Thyroid gland (tissue), 4 donors: ENCODE measurements at regions not wholly inside any gene's neighbourhood (a gene's known extent, or its start where the extent isn't known, plus 50 kb on each side); places are given as distances from the start of the nearest gene placed in this dataset.
"Not testable (repeated sequence)": the region's sequence is repeated elsewhere in the genome, so short reads cannot be mapped to it uniquely, and the experiment has no call there.

Source experiments
- DNase-seq, 2 donors: peaks; one replicate each; pipeline ENCODE4 v3.0.0-alpha.2; 2019
- H3K27ac ChIP-seq, 3 donors: fragments of 200-600 bp; sonication (generic); 1 replicate in 2 of 3; 2 replicates in 1 of 3; pipeline ENCODE4 v1.5.1; 2016 to 2019; ENCODE audit warnings: mild to moderate bottlenecking in 1 of 3, moderate library complexity in 1 of 3
- H3K27me3 ChIP-seq: fragments of 200-600 bp; sonication (generic); one replicate; pipeline ENCODE4 v1.5.1; 2019
- H3K36me3 ChIP-seq, 2 donors: fragments of 200-600 bp; sonication (generic); one replicate each; pipeline ENCODE4 v1.5.1; 2016 to 2019
- H3K4me1 ChIP-seq, 2 donors: fragments of 200-600 bp; sonication (generic); one replicate each; pipeline ENCODE4 v1.5.1; 2017 to 2019
- H3K4me3 ChIP-seq, 3 donors: fragments of 200-600 bp; sonication (generic); replicated peaks in 1 of 3; 1 replicate in 2 of 3; 2 replicates in 1 of 3; pipeline ENCODE4 v1.5.1; 2016; ENCODE audit warnings: mild to moderate bottlenecking in 1 of 3
- H3K9me3 ChIP-seq: fragments of 200-600 bp; sonication (generic); one replicate; pipeline ENCODE4 v1.5.1; 2017
- POLR2A ChIP-seq, 2 donors: fragments of 450-650 bp; IDR thresholded peaks; one replicate each; pipeline ENCODE4 v1.6.1; 2017; ENCODE audit warnings: antibody characterized with exemption in 2 of 2, mild to moderate bottlenecking in 2 of 2, moderate library complexity in 1 of 2
- WGBS, 2 donors: methylation state at CpG; one replicate each; pipeline ENCODE4 v1.1.5; 2017; 5-methylcytosine and 5-hydroxymethylcytosine counted together
- intact Hi-C: fragments of 100-400 bp; cut with DNase I; formaldehyde crosslinking; loops from one replicate; pipeline ENCODE4 v1.15.1; 2023
- TF ChIP-seq, protein P1 (sequence below), 6 experiments: fragments of 200-600 bp in 3 of 6; fragments of 450-650 bp in 3 of 6; sonication (generic) in 3 of 6; IDR thresholded peaks; one replicate each; pipeline ENCODE4 v1.5.1; 2016 to 2019; ENCODE audit warnings: antibody characterized with exemption in 6 of 6, mild to moderate bottlenecking in 2 of 6, inconsistent platforms in 1 of 6, moderate library complexity in 1 of 6

DNA sequence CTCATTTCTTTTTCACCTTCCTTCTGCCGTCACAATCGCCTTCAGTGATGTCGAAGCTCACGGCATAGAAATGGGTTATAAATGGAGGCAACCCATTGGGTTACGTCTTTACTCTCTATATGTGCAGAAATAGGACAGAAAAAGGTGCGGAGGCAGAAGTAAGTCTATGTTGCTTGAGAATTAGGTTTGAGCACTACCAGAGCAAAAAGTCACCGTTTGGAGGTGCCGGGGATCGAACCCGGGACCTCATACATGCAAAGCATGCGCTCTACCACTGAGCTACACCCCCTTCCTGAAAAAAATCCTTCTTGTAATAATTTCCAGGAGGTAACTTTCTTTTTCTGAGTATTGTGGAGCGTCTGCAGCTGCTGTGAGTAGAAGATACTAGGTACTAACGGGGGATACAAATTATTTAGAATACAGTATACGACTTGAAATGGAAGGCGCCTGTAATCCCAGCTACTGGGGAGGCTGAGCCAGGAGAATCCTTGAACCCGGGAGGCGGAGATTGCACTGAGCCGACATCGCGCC, 134.2 kb downstream of the TRIM27 start:
- Histone ChIP-seq H3K27ac (no peak overlapping the region), H3K9me3 (no peaks in the 10 kb centered on the region), H3K4me1 (peaks cover 0 to 4% of the 10 kb centered on the region in 2 donors), H3K27me3 (peaks cover 29% of the 10 kb centered on the region), H3K4me3 (no peak overlapping the region), H3K36me3 (no peaks in the 10 kb centered on the region)
- DNase-seq = no peak
- intact Hi-C loops = no loop called here
- WGBS, 2 donors = 8 to 9% methylated on average over 20 of the region's 20 CpGs
- TF ChIP-seq POLR2A (IDR thresholded peaks at IDR 0.05) = no peak
- TF ChIP-seq, protein P1, sequence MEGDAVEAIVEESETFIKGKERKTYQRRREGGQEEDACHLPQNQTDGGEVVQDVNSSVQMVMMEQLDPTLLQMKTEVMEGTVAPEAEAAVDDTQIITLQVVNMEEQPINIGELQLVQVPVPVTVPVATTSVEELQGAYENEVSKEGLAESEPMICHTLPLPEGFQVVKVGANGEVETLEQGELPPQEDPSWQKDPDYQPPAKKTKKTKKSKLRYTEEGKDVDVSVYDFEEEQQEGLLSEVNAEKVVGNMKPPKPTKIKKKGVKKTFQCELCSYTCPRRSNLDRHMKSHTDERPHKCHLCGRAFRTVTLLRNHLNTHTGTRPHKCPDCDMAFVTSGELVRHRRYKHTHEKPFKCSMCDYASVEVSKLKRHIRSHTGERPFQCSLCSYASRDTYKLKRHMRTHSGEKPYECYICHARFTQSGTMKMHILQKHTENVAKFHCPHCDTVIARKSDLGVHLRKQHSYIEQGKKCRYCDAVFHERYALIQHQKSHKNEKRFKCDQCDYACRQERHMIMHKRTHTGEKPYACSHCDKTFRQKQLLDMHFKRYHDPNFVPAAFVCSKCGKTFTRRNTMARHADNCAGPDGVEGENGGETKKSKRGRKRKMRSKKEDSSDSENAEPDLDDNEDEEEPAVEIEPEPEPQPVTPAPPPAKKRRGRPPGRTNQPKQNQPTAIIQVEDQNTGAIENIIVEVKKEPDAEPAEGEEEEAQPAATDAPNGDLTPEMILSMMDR (IDR thresholded peaks at IDR 0.05) = no peak

DNA sequence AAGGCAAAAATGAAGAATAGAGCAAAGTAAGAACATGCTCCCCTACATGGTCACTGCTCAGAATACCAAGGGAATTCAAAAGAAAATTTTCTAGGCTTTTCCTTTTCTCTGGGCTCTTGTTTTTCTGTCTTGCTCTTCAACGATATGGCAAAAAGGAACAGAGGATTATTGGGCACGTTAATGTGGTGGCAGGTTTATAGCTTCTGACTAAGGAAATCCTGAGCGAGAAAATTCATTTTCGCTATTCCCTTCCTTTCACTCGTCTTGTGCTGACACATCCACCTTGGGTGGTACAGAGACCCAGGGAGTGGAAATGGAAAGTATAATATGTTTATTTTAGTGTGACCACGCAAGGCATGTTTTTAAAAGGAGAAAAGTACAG, 132.8 kb downstream of the TRIM27 start:
- Histone ChIP-seq H3K4me3 (no peak overlapping the region), H3K27me3 (peaks cover 26% of the 10 kb centered on the region), H3K9me3 (no peaks in the 10 kb centered on the region), H3K4me1 (peaks cover 0 to 4% of the 10 kb centered on the region in 2 donors), H3K36me3 (no peaks in the 10 kb centered on the region), H3K27ac (no peak overlapping the region)
- TF ChIP-seq, protein P1 (IDR thresholded peaks at IDR 0.05) = no peak
- TF ChIP-seq POLR2A (IDR thresholded peaks at IDR 0.05) = no peak
- 29 to 30% methylated on average over 6 of the region's 6 CpGs for WGBS, 2 donors
- intact Hi-C loops = no loop called here
- no peak for DNase-seq

DNA sequence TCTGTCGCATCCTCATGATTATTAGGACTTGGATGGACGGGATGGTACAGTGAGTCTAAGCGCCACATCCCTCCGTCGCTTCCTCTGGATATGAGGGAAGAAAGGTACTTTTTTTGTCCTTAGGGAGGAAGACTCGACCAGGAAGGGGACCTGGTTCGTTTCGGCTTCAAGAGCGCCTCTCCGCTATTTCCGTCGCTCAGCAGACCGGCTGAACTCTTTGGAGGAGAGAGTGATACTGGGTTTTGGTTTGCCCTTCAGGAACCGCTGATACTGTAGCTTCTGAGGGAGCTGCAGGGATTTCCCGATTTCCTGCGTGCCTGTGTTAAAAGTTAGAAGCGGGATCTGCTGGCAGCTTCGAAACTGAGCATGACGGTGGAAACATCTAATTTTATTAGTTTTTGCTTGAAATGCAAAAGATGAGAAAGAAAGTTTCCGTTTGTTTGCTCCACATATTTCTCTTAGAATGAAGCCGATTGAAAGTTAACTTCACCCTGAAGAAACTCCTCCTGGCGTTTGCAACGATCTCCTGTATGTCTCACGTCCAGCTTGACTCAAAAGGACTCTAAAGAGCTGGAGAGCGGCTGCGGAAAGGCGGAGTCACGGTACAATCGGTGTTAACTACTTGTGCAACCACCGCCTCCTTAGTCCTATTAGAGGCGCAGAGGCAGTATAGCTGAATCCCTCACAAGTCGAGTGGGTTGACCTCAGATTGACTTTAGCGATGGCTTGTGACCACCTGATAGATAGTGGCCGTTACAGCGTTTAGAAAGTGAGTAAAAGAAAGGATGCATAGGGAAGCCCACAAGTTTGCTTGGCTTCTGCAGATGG, 129.4 kb downstream of the TRIM27 start:
- Histone ChIP-seq H3K27ac (no peak overlapping the region), H3K4me1 (peaks cover 0 to 4% of the 10 kb centered on the region in 2 donors), H3K9me3 (no peaks in the 10 kb centered on the region), H3K27me3 (peaks cover 22% of the 10 kb centered on the region), H3K36me3 (no peaks in the 10 kb centered on the region), H3K4me3 (no peak overlapping the region)
- 2 to 4% methylated on average over 35 of the region's 35 CpGs for WGBS, 2 donors
- intact Hi-C loops = no loop called here
- TF ChIP-seq, protein P1 (IDR thresholded peaks at IDR 0.05) = no peak
- TF ChIP-seq POLR2A (IDR thresholded peaks at IDR 0.05) = no peak
- DNase-seq = no peak

DNA sequence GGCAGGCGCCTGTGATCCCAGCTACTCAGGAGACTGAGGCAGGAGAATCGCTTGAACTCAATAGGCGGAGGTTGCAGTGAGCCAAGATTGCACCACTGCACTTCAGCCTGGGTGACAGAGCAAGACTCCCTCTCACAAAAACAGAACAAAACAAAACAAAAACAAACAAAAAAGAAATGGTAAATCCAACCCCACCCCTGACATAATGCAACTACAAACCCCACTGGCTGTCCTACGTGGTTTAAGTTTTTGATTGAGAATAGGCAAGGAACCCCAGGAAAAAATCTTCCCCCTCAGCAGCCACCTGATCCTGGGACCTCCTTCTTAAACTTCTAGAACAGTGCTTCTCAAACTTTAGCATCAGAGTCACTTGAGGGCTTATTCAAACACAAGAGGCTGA, 123.1 kb downstream of the TRIM27 start:
- H3K27ac ChIP-seq, intact Hi-C loops, H3K36me3 ChIP-seq, H3K4me3 ChIP-seq, DNase-seq, H3K4me1 ChIP-seq, H3K9me3 ChIP-seq: not testable (repeated sequence)
- H3K27me3 ChIP-seq = peaks cover 12% of the 10 kb centered on the region
- WGBS, 2 donors = 61 to 74% methylated on average over 4 of the region's 4 CpGs

DNA sequence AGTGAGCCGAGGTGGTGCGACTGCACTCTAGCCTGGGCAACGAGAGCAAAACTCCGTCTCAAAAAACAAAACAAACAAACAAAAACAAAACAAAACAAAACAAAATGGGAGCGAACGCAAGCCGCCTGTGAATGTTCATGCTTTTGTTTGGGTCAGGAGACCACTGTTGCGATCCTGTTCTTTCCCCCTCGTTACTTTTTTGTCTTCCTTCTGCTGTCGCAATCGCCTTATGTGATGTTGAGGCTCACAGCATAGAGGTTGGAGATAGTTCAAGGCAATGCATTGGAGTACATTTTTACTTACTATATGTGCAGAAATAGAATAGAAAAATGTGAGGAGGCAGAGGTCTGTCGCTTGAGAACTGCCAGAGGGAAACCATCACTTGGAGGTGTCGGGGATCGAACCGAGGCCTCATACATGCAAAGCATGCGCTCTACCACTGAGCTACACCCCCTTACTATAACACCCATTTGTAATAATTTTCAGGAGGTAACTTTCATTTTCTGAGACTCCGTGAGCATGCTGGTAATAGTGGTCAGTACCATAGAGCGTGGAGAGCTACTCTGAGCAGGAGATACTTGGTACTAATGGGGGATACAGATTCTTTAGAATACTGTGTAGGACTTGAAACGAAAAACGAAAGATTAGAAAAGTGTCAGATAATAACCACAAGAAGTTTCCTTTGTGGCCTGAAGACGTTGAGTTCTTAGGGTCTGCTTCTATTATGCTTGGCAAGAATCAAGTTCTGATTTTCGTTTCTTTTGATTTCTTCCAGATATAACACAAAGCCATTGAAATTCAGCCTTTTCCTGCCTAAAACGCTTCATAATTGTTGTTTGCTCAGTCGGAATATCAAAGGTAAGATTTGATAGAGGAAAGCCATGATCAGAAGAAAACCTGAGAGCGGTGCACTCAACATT, 121.1 kb downstream of the TRIM27 start:
- no peaks in the 10 kb centered on the region for H3K4me1 ChIP-seq
- H3K27me3 ChIP-seq = peaks cover 12% of the 10 kb centered on the region
- WGBS, 2 donors = 35 to 38% methylated on average over 25 of the region's 25 CpGs
- H3K27ac ChIP-seq = no peak overlapping the region
- TF ChIP-seq, protein P1 (IDR thresholded peaks at IDR 0.05) = no peak
- TF ChIP-seq POLR2A (IDR thresholded peaks at IDR 0.05) = no peak
- DNase-seq = no peak
- no peaks in the 10 kb centered on the region for H3K36me3 ChIP-seq
- intact Hi-C loops = no loop called here
- no peak overlapping the region for H3K4me3 ChIP-seq
- H3K9me3 ChIP-seq = no peaks in the 10 kb centered on the region
